ENCODE measurements at regions not wholly inside any gene's neighbourhood (a gene's known extent, or its start where the extent isn't known, plus 50 kb on each side); places are given as distances from the start of the nearest gene placed in this dataset.

DNA sequence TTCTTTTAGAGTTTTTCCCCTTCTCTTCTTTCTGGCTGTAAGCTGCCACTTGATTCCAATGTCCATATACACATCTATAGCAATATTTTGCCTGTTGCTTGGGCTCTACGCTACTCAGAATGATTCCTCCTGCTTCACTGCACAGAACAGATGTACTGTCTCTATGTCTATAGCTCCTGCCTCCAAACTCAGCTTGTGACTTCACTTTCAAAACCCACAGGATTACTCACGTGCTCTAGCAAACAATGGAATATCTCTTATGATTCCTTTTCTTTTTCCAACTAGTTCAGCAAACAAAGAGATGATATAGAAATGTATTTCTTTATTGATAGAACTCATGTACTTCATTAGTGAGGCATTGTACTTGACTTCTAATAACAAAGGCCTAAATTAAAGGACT, 80.5 kb upstream of the SOX13 start:
- TF ChIP-seq, protein P1, sequence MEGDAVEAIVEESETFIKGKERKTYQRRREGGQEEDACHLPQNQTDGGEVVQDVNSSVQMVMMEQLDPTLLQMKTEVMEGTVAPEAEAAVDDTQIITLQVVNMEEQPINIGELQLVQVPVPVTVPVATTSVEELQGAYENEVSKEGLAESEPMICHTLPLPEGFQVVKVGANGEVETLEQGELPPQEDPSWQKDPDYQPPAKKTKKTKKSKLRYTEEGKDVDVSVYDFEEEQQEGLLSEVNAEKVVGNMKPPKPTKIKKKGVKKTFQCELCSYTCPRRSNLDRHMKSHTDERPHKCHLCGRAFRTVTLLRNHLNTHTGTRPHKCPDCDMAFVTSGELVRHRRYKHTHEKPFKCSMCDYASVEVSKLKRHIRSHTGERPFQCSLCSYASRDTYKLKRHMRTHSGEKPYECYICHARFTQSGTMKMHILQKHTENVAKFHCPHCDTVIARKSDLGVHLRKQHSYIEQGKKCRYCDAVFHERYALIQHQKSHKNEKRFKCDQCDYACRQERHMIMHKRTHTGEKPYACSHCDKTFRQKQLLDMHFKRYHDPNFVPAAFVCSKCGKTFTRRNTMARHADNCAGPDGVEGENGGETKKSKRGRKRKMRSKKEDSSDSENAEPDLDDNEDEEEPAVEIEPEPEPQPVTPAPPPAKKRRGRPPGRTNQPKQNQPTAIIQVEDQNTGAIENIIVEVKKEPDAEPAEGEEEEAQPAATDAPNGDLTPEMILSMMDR (IDR thresholded peaks at IDR 0.05; ENCODE audit: low read length): no peak
- TF ChIP-seq EZH2 (optimal IDR thresholded peaks at IDR 0.05; ENCODE audit: low read depth, low read length) (no peak), EZH2phosphoT487 (IDR thresholded peaks at IDR 0.05; ENCODE audit: low read length) (no peak)

All from MM.1S (cell line).